ENCODE measurements at regions not wholly inside any gene's neighbourhood (a gene's known extent, or its start where the extent isn't known, plus 50 kb on each side); places are given as distances from the start of the nearest gene placed in this dataset.

DNA sequence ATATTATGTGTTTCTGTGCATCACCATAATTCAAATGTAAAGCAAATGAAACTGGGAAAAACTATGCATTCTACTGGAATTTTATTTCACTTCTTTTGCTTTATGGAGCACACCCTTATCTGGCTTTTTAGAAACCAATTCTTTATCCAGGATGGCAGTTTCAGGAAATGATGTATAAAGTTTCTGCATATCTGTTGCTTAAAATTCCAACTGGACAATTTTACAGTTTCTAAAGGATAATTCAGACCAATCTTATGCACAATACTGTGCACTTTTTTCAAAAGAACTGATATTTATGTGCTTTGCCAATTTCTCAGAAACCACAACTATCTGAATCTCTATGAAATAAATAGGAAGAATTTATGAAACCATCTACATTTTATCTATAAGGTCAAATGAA, 246.5 kb upstream of the MIR17HG start:
- H3K27me3 Mint-ChIP-seq, result peaks cover 0 to 9% (median 4%) of the 10 kb centered on the region in 5 donors
- POLR2A ChIA-PET, result no interaction called here

DNA sequence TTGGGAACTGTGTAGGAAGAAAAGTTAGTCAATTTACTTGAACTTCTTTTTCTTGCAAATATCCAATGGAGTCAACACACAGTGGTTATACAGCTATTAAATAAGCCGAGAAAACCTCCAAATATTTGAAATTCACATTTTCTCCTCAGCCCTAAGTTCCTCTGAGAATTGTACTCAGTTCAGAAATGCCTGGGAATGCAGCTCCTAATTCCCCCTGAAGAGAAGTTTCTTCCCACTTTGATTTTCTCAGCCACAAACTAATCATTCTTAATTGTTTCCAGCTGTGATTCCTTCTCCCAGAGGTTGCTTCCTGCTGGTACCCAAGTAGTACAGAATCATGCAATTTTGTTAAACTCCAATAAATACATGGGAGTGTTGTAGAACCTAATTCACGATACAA, 246.1 kb upstream of the MIR17HG start:
- Mint-ChIP-seq H3K4me1 (no peaks in the 10 kb centered on the region), H3K36me3 (no peaks in the 10 kb centered on the region), H3K27ac (no peak overlapping the region), H3K4me3 (no peak overlapping the region), H3K27me3 (peaks cover 0 to 9% (median 4%) of the 10 kb centered on the region in 5 donors), H3K9me3 (peaks cover 0 to 5% (median 0%) of the 10 kb centered on the region in 9 donors)
- DNase-seq (no peak), ATAC-seq (no peak)
- POLR2A ChIA-PET, result no interaction called here

More for the DNA sequence above, 246.5 kb upstream of the MIR17HG start:
- Mint-ChIP-seq H3K4me1 (no peaks in the 10 kb centered on the region), H3K9me3 (peaks cover 0 to 5% (median 0%) of the 10 kb centered on the region in 9 donors), H3K36me3 (no peaks in the 10 kb centered on the region), H3K4me3 (no peak overlapping the region), H3K27ac (no peak overlapping the region)
- no peak for ATAC-seq
- no peak for DNase-seq

- H3K27me3 Mint-ChIP-seq, result peaks cover 0 to 9% (median 4%) of the 10 kb centered on the region in 5 donors
- no peaks in the 10 kb centered on the region for H3K4me1 Mint-ChIP-seq
- H3K4me3 Mint-ChIP-seq, result no peak overlapping the region
- POLR2A ChIA-PET, result no interaction called here
- ATAC-seq (no peak), DNase-seq (no peak)
- H3K36me3 Mint-ChIP-seq, result no peaks in the 10 kb centered on the region
- peaks cover 0 to 5% (median 0%) of the 10 kb centered on the region in 9 donors for H3K9me3 Mint-ChIP-seq
- no peak overlapping the region for H3K27ac Mint-ChIP-seq
These were observed 242.2 kb upstream of the MIR17HG start for GRCh38 chr13:91105270-91105669.

- peaks cover 0 to 5% (median 0%) of the 10 kb centered on the region in 9 donors for H3K9me3 Mint-ChIP-seq
- H3K4me1 Mint-ChIP-seq, result no peaks in the 10 kb centered on the region
- DNase-seq (no peak), ATAC-seq (no peak)
- POLR2A ChIA-PET, result no interaction called here
- H3K27me3 Mint-ChIP-seq, result peaks cover 0 to 8% (median 4%) of the 10 kb centered on the region in 5 donors
- H3K36me3 Mint-ChIP-seq, result no peaks in the 10 kb centered on the region
- no peak overlapping the region for H3K4me3 Mint-ChIP-seq
- H3K27ac Mint-ChIP-seq, result no peak overlapping the region
These were observed 240.9 kb upstream of the MIR17HG start for GRCh38 chr13:91106565-91106964.

DNA sequence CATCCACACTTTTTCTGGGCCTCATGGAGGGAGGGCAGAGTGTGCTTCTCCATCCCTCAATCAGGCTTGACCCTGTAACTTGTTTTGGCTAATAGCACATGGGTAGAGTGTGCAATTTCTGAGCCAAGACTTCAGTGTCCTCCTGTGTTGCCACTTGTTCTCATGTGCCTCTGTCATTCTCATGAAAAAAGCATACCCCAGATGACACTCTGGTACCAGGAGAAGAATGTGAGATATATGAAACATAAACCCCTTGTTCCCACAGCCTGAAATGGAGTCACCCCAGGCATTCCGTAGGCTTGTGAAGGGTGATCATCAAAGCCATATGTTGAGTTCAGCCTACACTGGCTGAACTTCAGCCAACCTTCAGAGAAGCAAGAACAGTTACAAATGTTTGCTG, 239.2 kb upstream of the MIR17HG start:
- POLR2A ChIA-PET, result no interaction called here
- peaks cover 0 to 6% (median 1%) of the 10 kb centered on the region in 5 donors for H3K27me3 Mint-ChIP-seq
- no peak overlapping the region for H3K27ac Mint-ChIP-seq
- no peaks in the 10 kb centered on the region for H3K36me3 Mint-ChIP-seq
- H3K4me1 Mint-ChIP-seq, result no peaks in the 10 kb centered on the region
- DNase-seq (no peak), ATAC-seq (no peak)
- peaks cover 0 to 2% (median 0%) of the 10 kb centered on the region in 9 donors for H3K9me3 Mint-ChIP-seq
- no peak overlapping the region for H3K4me3 Mint-ChIP-seq

DNA sequence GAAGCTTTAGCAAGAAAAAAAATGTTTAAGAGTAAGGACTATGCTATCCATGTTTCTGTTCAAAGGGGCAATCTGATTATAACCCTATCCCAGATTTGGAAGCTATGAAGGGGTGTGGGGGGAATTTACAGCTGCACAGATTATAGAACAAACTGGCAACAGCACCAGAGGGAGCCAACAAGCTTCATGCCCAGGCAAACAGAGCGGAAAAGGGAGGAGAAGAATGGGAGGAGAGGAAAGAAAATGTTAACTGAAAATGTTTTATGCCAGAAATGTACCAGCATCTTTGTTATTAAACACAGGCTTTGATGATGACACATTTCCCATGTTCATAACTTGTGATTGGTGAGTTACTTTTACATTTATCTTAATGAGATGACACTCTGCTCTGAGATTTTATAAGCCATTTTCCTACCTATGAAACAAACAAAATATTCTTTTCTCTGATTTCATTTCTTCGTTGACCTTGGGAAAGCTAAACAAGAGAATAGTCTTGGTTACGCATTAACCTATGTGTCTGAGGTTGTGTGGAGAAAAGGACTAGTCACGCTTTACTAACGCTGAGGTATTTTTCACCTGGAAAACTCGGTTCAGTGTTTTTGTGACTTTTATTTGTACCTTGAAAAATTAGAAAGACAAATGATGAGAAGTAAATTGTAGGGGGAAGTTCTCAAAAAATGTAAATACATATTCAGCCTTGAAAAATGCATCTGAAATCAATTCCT, 235.8 kb upstream of the MIR17HG start:
- Mint-ChIP-seq H3K4me1 (no peaks in the 10 kb centered on the region), H3K9me3 (no peaks in the 10 kb centered on the region), H3K27ac (no peak overlapping the region), H3K27me3 (peaks cover 0 to 12% (median 3%) of the 10 kb centered on the region in 5 donors), H3K4me3 (no peak overlapping the region), H3K36me3 (no peaks in the 10 kb centered on the region)
- DNase-seq (no peak), ATAC-seq (no peak)
- POLR2A ChIA-PET, result no interaction called here

DNA sequence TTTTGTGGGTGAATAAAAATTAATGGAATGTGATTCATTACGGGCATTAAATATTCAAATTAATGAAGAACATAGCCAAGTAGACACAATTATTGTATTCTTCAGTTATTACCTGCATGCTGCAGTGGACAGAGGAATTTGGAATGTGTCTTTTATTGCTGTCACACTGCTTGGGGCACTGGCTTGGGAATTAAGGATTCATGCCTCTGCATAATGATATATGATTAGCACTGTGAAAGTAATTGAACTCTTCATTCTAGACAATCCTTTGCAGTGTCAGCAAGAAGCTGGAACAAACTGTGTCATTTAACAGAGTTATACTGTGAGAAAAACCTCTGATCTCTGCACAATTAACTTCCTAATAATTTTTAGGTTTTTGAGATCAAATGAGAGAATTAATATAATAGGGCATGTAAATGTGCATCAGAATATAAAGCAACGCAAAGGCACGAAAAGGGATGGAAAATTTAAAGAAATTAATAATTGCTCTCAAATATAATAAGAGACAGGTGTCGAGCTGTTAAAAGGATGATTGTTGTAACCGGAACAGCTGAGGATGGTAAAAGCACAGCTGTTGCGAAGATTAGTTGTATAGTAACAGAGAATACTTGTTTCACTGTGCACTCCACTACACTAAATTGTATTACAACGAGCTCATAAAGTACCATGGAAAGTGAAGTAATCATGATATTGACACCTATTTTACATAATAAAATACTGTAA, 235.1 kb upstream of the MIR17HG start:
- H3K4me3 Mint-ChIP-seq, result no peak overlapping the region
- H3K27me3 Mint-ChIP-seq, result peaks cover 0 to 12% (median 3%) of the 10 kb centered on the region in 5 donors
- H3K9me3 Mint-ChIP-seq, result no peaks in the 10 kb centered on the region
- H3K4me1 Mint-ChIP-seq, result no peaks in the 10 kb centered on the region
- H3K27ac Mint-ChIP-seq, result no peak overlapping the region
- no peak for DNase-seq
- ATAC-seq, result no peak
- H3K36me3 Mint-ChIP-seq, result no peaks in the 10 kb centered on the region
- POLR2A ChIA-PET, result no interaction called here

DNA sequence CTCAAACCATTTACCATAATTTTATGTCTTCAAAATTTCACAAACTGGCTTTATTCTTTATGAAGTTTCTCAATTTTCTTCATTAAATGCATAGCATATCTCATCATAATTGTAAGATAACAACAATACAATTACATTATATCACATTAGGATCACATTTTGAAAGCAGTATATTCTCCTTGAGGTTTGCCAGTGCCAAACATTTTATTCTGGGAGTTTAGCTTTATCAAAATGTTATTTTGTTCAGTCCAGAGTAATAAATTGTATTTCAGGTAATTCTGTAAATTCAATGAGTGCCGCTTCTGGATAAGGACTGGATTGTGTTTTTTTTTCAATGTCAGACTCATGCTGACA, 234.6 kb upstream of the MIR17HG start:
- DNase-seq (no peak), ATAC-seq (no peak)
- Mint-ChIP-seq H3K27me3 (peaks cover 0 to 12% (median 3%) of the 10 kb centered on the region in 5 donors), H3K4me3 (no peak overlapping the region), H3K27ac (no peak overlapping the region), H3K36me3 (no peaks in the 10 kb centered on the region), H3K4me1 (no peaks in the 10 kb centered on the region), H3K9me3 (no peaks in the 10 kb centered on the region)
- POLR2A ChIA-PET, result no interaction called here

- H3K36me3 Mint-ChIP-seq, result no peaks in the 10 kb centered on the region
- DNase-seq (no peak), ATAC-seq (no peak)
- POLR2A ChIA-PET, result no interaction called here
- H3K4me1 Mint-ChIP-seq, result no peaks in the 10 kb centered on the region
- peaks cover 0 to 12% (median 5%) of the 10 kb centered on the region in 5 donors for H3K27me3 Mint-ChIP-seq
- H3K9me3 Mint-ChIP-seq, result no peaks in the 10 kb centered on the region
- H3K4me3 Mint-ChIP-seq, result no peak overlapping the region
- H3K27ac Mint-ChIP-seq, result no peak overlapping the region
These were observed 231.7 kb upstream of the MIR17HG start for GRCh38 chr13:91115776-91116175.

GRCh38 chr13:91117351-91117750, 230.1 kb upstream of the MIR17HG start:
- H3K27ac Mint-ChIP-seq, result no peak overlapping the region
- peaks cover 0 to 12% (median 5%) of the 10 kb centered on the region in 5 donors for H3K27me3 Mint-ChIP-seq
- H3K4me3 Mint-ChIP-seq, result no peak overlapping the region
- DNase-seq, result no peak
- H3K4me1 Mint-ChIP-seq, result no peaks in the 10 kb centered on the region
- ATAC-seq, result no peak
- POLR2A ChIA-PET, result no interaction called here
- H3K36me3 Mint-ChIP-seq, result no peaks in the 10 kb centered on the region
- no peaks in the 10 kb centered on the region for H3K9me3 Mint-ChIP-seq

GRCh38 chr13:91119643-91120042, 227.8 kb upstream of the MIR17HG start:
- ATAC-seq (no peak), DNase-seq (no peak)
- H3K27ac Mint-ChIP-seq, result no peak overlapping the region
- peaks cover 0 to 12% (median 5%) of the 10 kb centered on the region in 5 donors for H3K27me3 Mint-ChIP-seq
- H3K4me3 Mint-ChIP-seq, result no peak overlapping the region
- H3K4me1 Mint-ChIP-seq, result no peaks in the 10 kb centered on the region
- H3K36me3 Mint-ChIP-seq, result no peaks in the 10 kb centered on the region
- no peaks in the 10 kb centered on the region for H3K9me3 Mint-ChIP-seq
- POLR2A ChIA-PET, result no interaction called here

DNA sequence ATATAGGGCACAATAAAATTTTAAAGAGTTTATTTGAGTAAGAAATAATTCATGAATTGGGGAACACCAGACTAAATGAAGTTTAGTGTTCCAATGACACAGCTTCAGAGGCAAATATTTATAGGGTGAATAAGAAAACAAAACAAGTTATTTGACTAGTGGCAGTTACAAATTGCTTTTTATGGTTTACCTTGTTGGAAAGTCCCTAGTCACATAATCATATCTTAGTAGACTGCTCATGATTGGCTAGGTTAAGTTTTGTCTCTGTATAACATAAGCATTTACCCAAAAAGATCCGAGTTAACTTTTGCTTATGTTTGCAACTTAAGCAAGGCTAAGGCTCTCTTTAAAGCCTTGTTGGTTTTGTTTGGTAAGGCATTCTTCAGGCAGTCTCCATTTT, 224.7 kb upstream of the MIR17HG start:
- no peak for ATAC-seq
- POLR2A ChIA-PET, result no interaction called here
- Mint-ChIP-seq H3K4me3 (no peak overlapping the region), H3K27me3 (peaks cover 0 to 3% (median 0%) of the 10 kb centered on the region in 5 donors), H3K9me3 (no peaks in the 10 kb centered on the region), H3K4me1 (no peaks in the 10 kb centered on the region), H3K27ac (no peak overlapping the region), H3K36me3 (no peaks in the 10 kb centered on the region)
- DNase-seq, result no peak

GRCh38 chr13:91123456-91124127, 223.9 kb upstream of the MIR17HG start:
- no peak for DNase-seq
- Mint-ChIP-seq H3K27ac (no peak overlapping the region), H3K4me3 (no peak overlapping the region), H3K27me3 (peaks cover 0 to 4% (median 0%) of the 10 kb centered on the region in 5 donors), H3K9me3 (no peaks in the 10 kb centered on the region), H3K36me3 (no peaks in the 10 kb centered on the region), H3K4me1 (no peaks in the 10 kb centered on the region)
- ATAC-seq, result no peak
- POLR2A ChIA-PET, result no interaction called here

Data from naive thymus-derived CD8-positive, alpha-beta T cell (primary cell).